SK-N-SH (cell line): ENCODE measurements at regions not wholly inside any gene's neighbourhood (a gene's known extent, or its start where the extent isn't known, plus 50 kb on each side); places are given as distances from the start of the nearest gene placed in this dataset.

Experiments
- FOSL2 ChIP-seq: IDR thresholded peaks from 2 replicates; pipeline ENCODE4 v1.4.0; 2012; ENCODE audit warnings: low read depth, mild to moderate bottlenecking, moderate library complexity, borderline replicate concordance
- IRF3 ChIP-seq: fragments of 150-350 bp; IDR thresholded peaks from 2 replicates; pipeline ENCODE4 v1.6.1; 2016; ENCODE audit warnings: mild to moderate bottlenecking, low read depth, low read length
- POLR2AphosphoS5 ChIP-seq: IDR thresholded peaks from 2 replicates; pipeline ENCODE4 v1.6.1; 2012; ENCODE audit warnings: low read depth, low read length
- RAD21 ChIP-seq: IDR thresholded peaks from 2 replicates; pipeline ENCODE4 v1.6.1; 2012; ENCODE audit warnings: mild to moderate bottlenecking, low read length
- TAF1 ChIP-seq: IDR thresholded peaks from 2 replicates; pipeline ENCODE4 v1.6.1; 2012; ENCODE audit warnings: low read depth, mild to moderate bottlenecking, low read length, moderate library complexity, borderline replicate concordance
- USF2 ChIP-seq: fragments of 150-350 bp; IDR thresholded peaks from 2 replicates; pipeline ENCODE4 v1.6.1; 2017; ENCODE audit warnings: antibody characterized with exemption, low read length, low read depth, borderline replicate concordance
- TF ChIP-seq, protein P1 (sequence below): fragments of 200-600 bp; sonication (generic); IDR thresholded peaks from 2 replicates; pipeline ENCODE4 v1.6.1; 2017; ENCODE audit warnings: antibody characterized with exemption, mild to moderate bottlenecking, moderate library complexity

DNA sequence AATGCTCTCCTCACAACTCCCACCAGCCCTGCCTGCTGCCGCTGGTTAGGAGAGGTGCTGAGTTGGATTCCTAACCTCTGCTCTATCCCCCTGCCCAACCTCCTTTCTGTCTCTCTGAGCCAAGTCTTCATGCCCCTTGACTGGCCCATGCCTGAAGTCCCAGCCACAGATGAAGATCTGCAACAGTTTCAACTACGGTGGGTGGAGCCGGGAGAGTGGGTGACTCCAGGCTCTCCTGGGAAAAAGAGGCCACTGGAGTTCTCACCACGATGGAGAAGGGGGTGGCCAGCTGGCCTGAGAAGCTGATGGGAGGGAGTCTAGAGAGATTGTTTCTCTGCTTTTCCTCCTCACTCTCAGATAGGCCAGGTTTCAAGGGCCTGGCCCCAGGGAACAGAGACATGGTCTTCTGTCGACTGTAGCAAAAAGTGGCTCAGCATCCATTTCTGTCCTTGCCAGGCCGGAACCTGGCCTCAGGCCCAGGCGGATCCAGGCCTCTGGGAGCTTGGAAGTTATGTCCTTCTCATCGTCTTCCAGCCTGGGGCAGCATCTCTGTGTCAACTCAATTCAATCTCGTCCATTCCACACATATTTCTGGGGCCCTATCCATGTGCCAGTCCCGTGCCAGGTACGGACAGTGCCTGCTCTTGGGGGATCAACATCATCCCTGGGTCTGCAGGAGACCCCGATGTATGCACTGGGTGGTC lies 75.3 kb downstream of the INHBB start:
- TF ChIP-seq IRF3 (no peak), POLR2AphosphoS5 (no peak), USF2 (no peak), FOSL2 (no peak), TAF1 (no peak), RAD21 (no peak)
- TF ChIP-seq, protein P1, sequence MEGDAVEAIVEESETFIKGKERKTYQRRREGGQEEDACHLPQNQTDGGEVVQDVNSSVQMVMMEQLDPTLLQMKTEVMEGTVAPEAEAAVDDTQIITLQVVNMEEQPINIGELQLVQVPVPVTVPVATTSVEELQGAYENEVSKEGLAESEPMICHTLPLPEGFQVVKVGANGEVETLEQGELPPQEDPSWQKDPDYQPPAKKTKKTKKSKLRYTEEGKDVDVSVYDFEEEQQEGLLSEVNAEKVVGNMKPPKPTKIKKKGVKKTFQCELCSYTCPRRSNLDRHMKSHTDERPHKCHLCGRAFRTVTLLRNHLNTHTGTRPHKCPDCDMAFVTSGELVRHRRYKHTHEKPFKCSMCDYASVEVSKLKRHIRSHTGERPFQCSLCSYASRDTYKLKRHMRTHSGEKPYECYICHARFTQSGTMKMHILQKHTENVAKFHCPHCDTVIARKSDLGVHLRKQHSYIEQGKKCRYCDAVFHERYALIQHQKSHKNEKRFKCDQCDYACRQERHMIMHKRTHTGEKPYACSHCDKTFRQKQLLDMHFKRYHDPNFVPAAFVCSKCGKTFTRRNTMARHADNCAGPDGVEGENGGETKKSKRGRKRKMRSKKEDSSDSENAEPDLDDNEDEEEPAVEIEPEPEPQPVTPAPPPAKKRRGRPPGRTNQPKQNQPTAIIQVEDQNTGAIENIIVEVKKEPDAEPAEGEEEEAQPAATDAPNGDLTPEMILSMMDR: no peak
